HEK293 (cell line): ENCODE measurements at regions not wholly inside any gene's neighbourhood (a gene's known extent, or its start where the extent isn't known, plus 50 kb on each side); places are given as distances from the start of the nearest gene placed in this dataset.

ENCODE experiments used
- CTCF ChIA-PET: fragments of 350-600 bp; formaldehyde crosslinking; extraction: SDS; loops from one replicate; lab custom pipeline; 2021; ENCODE audit warnings: antibody characterized with exemption; lab: Yijun Ruan, JAX
- POLR2A ChIA-PET: fragments of 300-600 bp; formaldehyde crosslinking; extraction: SDS; loops from one replicate; lab custom pipeline; 2020; ENCODE audit warnings: antibody characterized with exemption, inconsistent platforms; lab: Yijun Ruan, JAX
- H3K27ac ChIP-seq: fragments of 200-500 bp; sonication (Bioruptor generic); 2 replicates; pipeline ENCODE4 v1.5.1; 2014; ENCODE audit warnings: low read depth, low read length, control low read depth, inconsistent platforms; ENCODE audit errors: extremely low read depth
- H3K36me3 ChIP-seq, 2 experiments: fragments of 200-500 bp in 1 of 2; sonication (Bioruptor generic) in 1 of 2; 1 replicate in 1 of 2; 2 replicates in 1 of 2; pipeline ENCODE4 v1.5.1; 2014 to 2017; ENCODE audit warnings: inconsistent platforms in 2 of 2, low read length in 2 of 2; ENCODE audit not compliant: control insufficient read depth in 2 of 2, insufficient read depth in 1 of 2
- H3K4me1 ChIP-seq: fragments of 200-500 bp; sonication (Bioruptor generic); 2 replicates; pipeline ENCODE4 v1.5.1; 2014; ENCODE audit warnings: mild to moderate bottlenecking, low read length, inconsistent platforms; ENCODE audit not compliant: control insufficient read depth, insufficient read depth
- H3K4me3 ChIP-seq: 2 replicates; pipeline ENCODE4 v1.5.1; 2011; ENCODE audit warnings: low read depth, mild to moderate bottlenecking, control low read depth, low read length, moderate library complexity
- H3K9me3 ChIP-seq: fragments of 200-500 bp; sonication (Bioruptor generic); 2 replicates; pipeline ENCODE4 v1.5.1; 2014; ENCODE audit warnings: low read depth, low read length, inconsistent platforms; ENCODE audit not compliant: control insufficient read depth, insufficient read depth
- BCL11B ChIP-seq: fragments of 450-650 bp; formaldehyde crosslinking; IDR thresholded peaks from 2 replicates; pipeline ENCODE4 v1.5.1; 2016; ENCODE audit warnings: low read depth, missing biosample characterization, missing genetic modification characterization
- FEZF1 ChIP-seq: fragments of 450-650 bp; formaldehyde crosslinking; IDR thresholded peaks from 2 replicates; pipeline ENCODE4 v1.5.1; 2016; ENCODE audit warnings: missing biosample characterization, missing genetic modification characterization
- GFI1B ChIP-seq: fragments of 450-650 bp; formaldehyde crosslinking; IDR thresholded peaks from 2 replicates; pipeline ENCODE4 v1.5.1; 2016; ENCODE audit warnings: missing biosample characterization, missing genetic modification characterization
- IKZF3 ChIP-seq: fragments of 450-650 bp; IDR thresholded peaks from 2 replicates; pipeline ENCODE4 v1.5.0; 2018; ENCODE audit warnings: missing biosample characterization, mild to moderate bottlenecking, missing genetic modification characterization, moderate library complexity
- KLF8 ChIP-seq: fragments of 450-650 bp; formaldehyde crosslinking; IDR thresholded peaks from 2 replicates; pipeline ENCODE4 v1.5.1; 2016; ENCODE audit warnings: missing biosample characterization, missing genetic modification characterization
- OSR2 ChIP-seq: fragments of 450-650 bp; formaldehyde crosslinking; IDR thresholded peaks from 2 replicates; pipeline ENCODE4 v1.5.1; 2016; ENCODE audit warnings: missing biosample characterization, missing genetic modification characterization
- SCRT1 ChIP-seq: fragments of 450-650 bp; formaldehyde crosslinking; IDR thresholded peaks from 2 replicates; pipeline ENCODE4 v1.5.1; 2016; ENCODE audit warnings: missing biosample characterization, missing genetic modification characterization, borderline replicate concordance
- ZBTB48 ChIP-seq: fragments of 450-650 bp; formaldehyde crosslinking; IDR thresholded peaks from 2 replicates; pipeline ENCODE4 v1.5.1; 2016; ENCODE audit warnings: missing biosample characterization, missing genetic modification characterization
- ZEB2 ChIP-seq: fragments of 450-650 bp; formaldehyde crosslinking; IDR thresholded peaks from 2 replicates; pipeline ENCODE4 v1.5.1; 2016; ENCODE audit warnings: missing biosample characterization, missing genetic modification characterization
- ZFP69B ChIP-seq: fragments of 450-650 bp; formaldehyde crosslinking; IDR thresholded peaks from 2 replicates; pipeline ENCODE4 v1.5.1; 2016; ENCODE audit warnings: missing biosample characterization, missing genetic modification characterization
- ZNF16 ChIP-seq: fragments of 450-650 bp; formaldehyde crosslinking; IDR thresholded peaks from 2 replicates; pipeline ENCODE4 v1.5.1; 2016; ENCODE audit warnings: low read depth, missing biosample characterization, missing genetic modification characterization
- ZNF175 ChIP-seq: fragments of 450-650 bp; formaldehyde crosslinking; IDR thresholded peaks from 2 replicates; pipeline ENCODE4 v1.5.1; 2016; ENCODE audit warnings: missing biosample characterization, missing genetic modification characterization
- ZNF335 ChIP-seq: fragments of 450-650 bp; formaldehyde crosslinking; conservative IDR thresholded peaks from 2 replicates; pipeline ENCODE4 v1.5.1; 2016; ENCODE audit warnings: missing biosample characterization, missing genetic modification characterization
- ZNF354C ChIP-seq: fragments of 450-650 bp; formaldehyde crosslinking; IDR thresholded peaks from 2 replicates; pipeline ENCODE4 v1.5.1; 2016; ENCODE audit warnings: missing biosample characterization, missing genetic modification characterization, low read depth, borderline replicate concordance
- ZNF544 ChIP-seq: fragments of 450-650 bp; formaldehyde crosslinking; IDR thresholded peaks from 2 replicates; pipeline ENCODE4 v1.5.0; 2017; ENCODE audit warnings: missing biosample characterization, missing genetic modification characterization
- ZNF596 ChIP-seq: fragments of 450-650 bp; IDR thresholded peaks from 2 replicates; pipeline ENCODE4 v1.5.0; 2018; ENCODE audit warnings: missing biosample characterization, mild to moderate bottlenecking, missing genetic modification characterization, moderate library complexity
- ZNF707 ChIP-seq: fragments of 450-650 bp; formaldehyde crosslinking; IDR thresholded peaks from 2 replicates; pipeline ENCODE4 v1.5.1; 2016; ENCODE audit warnings: missing biosample characterization, missing genetic modification characterization
- ZNF76 ChIP-seq: fragments of 450-650 bp; formaldehyde crosslinking; IDR thresholded peaks from 2 replicates; pipeline ENCODE4; 2016; ENCODE audit warnings: low read depth, missing biosample characterization, missing genetic modification characterization, borderline replicate concordance
- ZNF768 ChIP-seq: fragments of 450-650 bp; formaldehyde crosslinking; IDR thresholded peaks from 2 replicates; pipeline ENCODE4 v1.5.1; 2018; ENCODE audit warnings: missing biosample characterization, mild to moderate bottlenecking, missing genetic modification characterization
- TF ChIP-seq, protein P1 (sequence below): fragments of 450-650 bp; formaldehyde crosslinking; IDR thresholded peaks from 2 replicates; pipeline ENCODE4 v1.5.1; 2016; ENCODE audit warnings: missing biosample characterization, missing genetic modification characterization
- TF ChIP-seq, protein P2 (sequence below): IDR thresholded peaks from 2 replicates; pipeline ENCODE4 v1.6.1; 2011; ENCODE audit warnings: mild to moderate bottlenecking, low read depth, low read length, borderline replicate concordance
- TF ChIP-seq, protein P3 (sequence below): fragments of 450-650 bp; formaldehyde crosslinking; IDR thresholded peaks from 2 replicates; pipeline ENCODE4 v1.5.1; 2016; ENCODE audit warnings: missing biosample characterization, missing genetic modification characterization
- TF ChIP-seq, protein P4 (sequence below): fragments of 450-650 bp; formaldehyde crosslinking; IDR thresholded peaks from 2 replicates; pipeline ENCODE4 v1.5.1; 2017; ENCODE audit warnings: missing biosample characterization, missing genetic modification characterization
- TF ChIP-seq, protein P5 (sequence below): fragments of 450-650 bp; formaldehyde crosslinking; IDR thresholded peaks from 2 replicates; pipeline ENCODE4 v1.5.1; 2016; ENCODE audit warnings: missing biosample characterization, missing genetic modification characterization

DNA sequence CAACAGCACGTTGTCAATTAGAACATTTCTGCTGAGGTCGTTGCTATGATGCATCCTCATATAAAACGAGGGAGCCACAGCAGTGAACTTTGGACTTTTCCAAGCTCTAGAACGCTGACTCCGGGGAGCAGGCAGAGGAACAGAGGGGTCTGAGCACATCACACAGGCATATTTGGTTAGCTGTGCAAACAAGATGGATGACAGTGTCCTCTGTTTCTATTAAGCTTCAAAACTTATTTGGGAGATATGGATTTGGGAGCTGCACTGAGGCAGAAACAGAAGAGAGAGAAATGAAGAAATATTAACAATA is 278.0 kb upstream of the TBL1XR1 start (continued):
- TF ChIP-seq ZNF707 (tag by site-specific recombination), result no peak
- TF ChIP-seq OSR2, result no peak
- TF ChIP-seq IKZF3 (tag by site-specific recombination), result no peak
- no peak for TF ChIP-seq ZEB2 (tag by site-specific recombination)

DNA sequence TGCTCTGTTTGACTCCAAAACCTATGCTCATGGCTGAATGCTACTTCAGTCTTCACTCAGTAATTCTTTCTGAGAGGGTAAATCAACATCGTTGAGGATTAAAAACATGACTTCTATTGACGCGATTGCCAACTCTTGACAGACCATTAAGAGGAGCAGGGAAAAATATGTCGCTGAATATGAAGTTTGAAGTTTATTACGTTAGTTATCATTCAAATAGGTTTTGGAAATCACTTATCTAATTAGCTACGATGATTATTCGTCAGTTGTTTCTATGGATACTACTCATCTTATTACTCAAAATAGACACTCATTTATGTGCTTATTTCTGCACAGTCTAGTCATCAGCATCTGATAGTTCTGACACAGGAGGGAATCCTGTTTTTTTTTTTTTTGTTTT is 279.2 kb upstream of the TBL1XR1 start:
- POLR2A ChIA-PET, result interaction anchor here (0.6 kb wide), 1 partner anchor 139 kb away, joined by 3 read pairs; no protein-coding TSS in a partner anchor
- CTCF ChIA-PET, result no interaction called here
- H3K27ac ChIP-seq, result no peak overlapping the region
- H3K4me1 ChIP-seq, result no peaks in the 10 kb centered on the region; the same call in 1 of the 2 replicates
- no peak for TF ChIP-seq ZNF335 (tag by site-specific recombination)
- TF ChIP-seq, protein P1, sequence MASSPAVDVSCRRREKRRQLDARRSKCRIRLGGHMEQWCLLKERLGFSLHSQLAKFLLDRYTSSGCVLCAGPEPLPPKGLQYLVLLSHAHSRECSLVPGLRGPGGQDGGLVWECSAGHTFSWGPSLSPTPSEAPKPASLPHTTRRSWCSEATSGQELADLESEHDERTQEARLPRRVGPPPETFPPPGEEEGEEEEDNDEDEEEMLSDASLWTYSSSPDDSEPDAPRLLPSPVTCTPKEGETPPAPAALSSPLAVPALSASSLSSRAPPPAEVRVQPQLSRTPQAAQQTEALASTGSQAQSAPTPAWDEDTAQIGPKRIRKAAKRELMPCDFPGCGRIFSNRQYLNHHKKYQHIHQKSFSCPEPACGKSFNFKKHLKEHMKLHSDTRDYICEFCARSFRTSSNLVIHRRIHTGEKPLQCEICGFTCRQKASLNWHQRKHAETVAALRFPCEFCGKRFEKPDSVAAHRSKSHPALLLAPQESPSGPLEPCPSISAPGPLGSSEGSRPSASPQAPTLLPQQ, result no peak
- no peaks in the 10 kb centered on the region for H3K9me3 ChIP-seq
- H3K4me3 ChIP-seq, result no peak overlapping the region
- no peaks in the 10 kb centered on the region for H3K36me3 ChIP-seq

DNA sequence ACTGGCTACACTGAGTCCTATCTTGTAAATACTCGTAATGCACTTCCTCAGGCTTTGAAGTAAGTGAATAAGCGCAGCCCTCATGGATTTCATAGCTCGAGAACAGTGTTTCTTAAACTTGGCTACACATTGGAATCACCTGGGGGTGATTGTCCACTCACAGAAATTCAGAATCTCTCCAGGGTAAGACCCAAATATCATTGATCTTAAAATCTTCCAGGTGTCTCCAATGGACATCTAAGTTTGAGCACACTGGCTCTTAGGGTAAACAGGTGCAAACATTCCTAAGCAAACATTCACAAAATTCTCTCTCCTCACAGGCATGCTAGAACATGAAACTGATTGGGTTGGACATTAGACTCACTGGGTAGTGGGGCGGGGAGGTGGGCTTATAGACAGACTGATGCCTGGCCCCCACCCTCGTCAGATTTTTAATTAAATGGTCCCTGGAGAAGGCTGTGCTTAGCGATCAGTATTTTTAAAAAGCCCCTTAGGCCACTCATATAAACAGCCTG is 279.7 kb upstream of the TBL1XR1 start:
- TF ChIP-seq, protein P2, sequence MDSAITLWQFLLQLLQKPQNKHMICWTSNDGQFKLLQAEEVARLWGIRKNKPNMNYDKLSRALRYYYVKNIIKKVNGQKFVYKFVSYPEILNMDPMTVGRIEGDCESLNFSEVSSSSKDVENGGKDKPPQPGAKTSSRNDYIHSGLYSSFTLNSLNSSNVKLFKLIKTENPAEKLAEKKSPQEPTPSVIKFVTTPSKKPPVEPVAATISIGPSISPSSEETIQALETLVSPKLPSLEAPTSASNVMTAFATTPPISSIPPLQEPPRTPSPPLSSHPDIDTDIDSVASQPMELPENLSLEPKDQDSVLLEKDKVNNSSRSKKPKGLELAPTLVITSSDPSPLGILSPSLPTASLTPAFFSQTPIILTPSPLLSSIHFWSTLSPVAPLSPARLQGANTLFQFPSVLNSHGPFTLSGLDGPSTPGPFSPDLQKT, result no peak
- TF ChIP-seq ZNF354C (tag by site-specific recombination) (no peak), ZNF16 (tag by site-specific recombination) (no peak), SCRT1 (no peak), GFI1B (tag by site-specific recombination) (no peak), ZNF596 (tag by site-specific recombination) (no peak), KLF8 (tag by site-specific recombination) (no peak)
- POLR2A ChIA-PET, result no interaction called here
- CTCF ChIA-PET, result no interaction called here
- H3K4me3 ChIP-seq, result no peak overlapping the region
- H3K4me1 ChIP-seq, result no peaks in the 10 kb centered on the region; the same call in 1 of the 2 replicates
- no peak overlapping the region for H3K27ac ChIP-seq
- no peaks in the 10 kb centered on the region for H3K36me3 ChIP-seq
- H3K9me3 ChIP-seq, result no peaks in the 10 kb centered on the region

DNA sequence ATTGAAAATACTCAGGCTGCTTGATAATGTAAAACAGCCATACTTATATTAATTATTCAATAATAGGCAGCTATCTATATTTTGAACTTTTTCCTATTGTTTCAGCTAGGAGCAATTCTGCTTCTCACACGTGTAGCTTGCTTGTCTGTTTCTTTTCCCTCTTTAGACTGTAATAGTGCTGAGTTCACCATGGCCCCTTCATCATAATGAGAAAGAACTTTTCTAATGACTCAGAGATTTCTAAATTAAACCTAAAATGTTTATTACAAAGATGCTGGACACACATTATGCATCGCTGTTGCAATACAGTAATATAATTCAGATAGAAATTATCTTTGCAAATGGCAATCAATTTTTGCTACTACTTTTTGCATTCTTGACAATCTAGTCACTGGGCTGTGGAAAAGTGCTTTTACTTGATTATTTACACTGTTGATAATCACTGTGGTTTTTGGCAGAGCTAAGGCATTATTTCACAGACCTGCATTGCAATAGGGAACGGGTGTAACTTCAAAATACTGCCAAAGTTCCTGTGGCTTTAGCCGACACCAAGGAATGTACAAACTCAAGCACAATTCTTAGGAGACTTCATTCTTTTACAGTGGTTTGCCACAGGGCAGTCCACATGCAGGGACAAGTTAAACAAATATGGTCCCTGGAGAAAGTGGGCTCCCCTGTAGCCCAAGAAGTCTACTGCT is 281.0 kb upstream of the TBL1XR1 start:
- Histone ChIP-seq H3K9me3 (no peaks in the 10 kb centered on the region), H3K4me3 (no peak overlapping the region), H3K27ac (peak overlapping the region; percentile 56), H3K36me3 (no peaks in the 10 kb centered on the region), H3K4me1 (no peaks in the 10 kb centered on the region; the same call in 1 of the 2 replicates)
- ChIA-PET CTCF (interaction anchor here (0.6 kb wide), 1 partner anchor 105 kb away, joined by 5 read pairs; no protein-coding TSS in a partner anchor), POLR2A (no interaction called here)
- TF ChIP-seq, protein P3, sequence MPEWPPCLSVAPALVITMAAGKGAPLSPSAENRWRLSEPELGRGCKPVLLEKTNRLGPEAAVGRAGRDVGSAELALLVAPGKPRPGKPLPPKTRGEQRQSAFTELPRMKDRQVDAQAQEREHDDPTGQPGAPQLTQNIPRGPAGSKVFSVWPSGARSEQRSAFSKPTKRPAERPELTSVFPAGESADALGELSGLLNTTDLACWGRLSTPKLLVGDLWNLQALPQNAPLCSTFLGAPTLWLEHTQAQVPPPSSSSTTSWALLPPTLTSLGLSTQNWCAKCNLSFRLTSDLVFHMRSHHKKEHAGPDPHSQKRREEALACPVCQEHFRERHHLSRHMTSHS (tag by site-specific recombination), result no peak
- TF ChIP-seq ZNF175 (tag by site-specific recombination) (no peak), BCL11B (tag by site-specific recombination) (no peak), ZNF544 (no peak), ZNF76 (tag by site-specific recombination) (no peak), ZNF768 (tag by site-specific recombination) (no peak), ZBTB48 (tag by site-specific recombination) (0 out of 2 replicates have a peak, but pooled peaks have one; percentile 52), ZNF596 (tag by site-specific recombination) (no peak), ZFP69B (peak; percentile 86; the same call in 1 of the 2 replicates), GFI1B (tag by site-specific recombination) (no peak), FEZF1 (tag by site-specific recombination) (peak; percentile 62)
- TF ChIP-seq, protein P4, sequence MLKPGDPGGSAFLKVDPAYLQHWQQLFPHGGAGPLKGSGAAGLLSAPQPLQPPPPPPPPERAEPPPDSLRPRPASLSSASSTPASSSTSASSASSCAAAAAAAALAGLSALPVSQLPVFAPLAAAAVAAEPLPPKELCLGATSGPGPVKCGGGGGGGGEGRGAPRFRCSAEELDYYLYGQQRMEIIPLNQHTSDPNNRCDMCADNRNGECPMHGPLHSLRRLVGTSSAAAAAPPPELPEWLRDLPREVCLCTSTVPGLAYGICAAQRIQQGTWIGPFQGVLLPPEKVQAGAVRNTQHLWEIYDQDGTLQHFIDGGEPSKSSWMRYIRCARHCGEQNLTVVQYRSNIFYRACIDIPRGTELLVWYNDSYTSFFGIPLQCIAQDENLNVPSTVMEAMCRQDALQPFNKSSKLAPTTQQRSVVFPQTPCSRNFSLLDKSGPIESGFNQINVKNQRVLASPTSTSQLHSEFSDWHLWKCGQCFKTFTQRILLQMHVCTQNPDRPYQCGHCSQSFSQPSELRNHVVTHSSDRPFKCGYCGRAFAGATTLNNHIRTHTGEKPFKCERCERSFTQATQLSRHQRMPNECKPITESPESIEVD (tag by site-specific recombination), result peak; percentile 90
- TF ChIP-seq, protein P5, sequence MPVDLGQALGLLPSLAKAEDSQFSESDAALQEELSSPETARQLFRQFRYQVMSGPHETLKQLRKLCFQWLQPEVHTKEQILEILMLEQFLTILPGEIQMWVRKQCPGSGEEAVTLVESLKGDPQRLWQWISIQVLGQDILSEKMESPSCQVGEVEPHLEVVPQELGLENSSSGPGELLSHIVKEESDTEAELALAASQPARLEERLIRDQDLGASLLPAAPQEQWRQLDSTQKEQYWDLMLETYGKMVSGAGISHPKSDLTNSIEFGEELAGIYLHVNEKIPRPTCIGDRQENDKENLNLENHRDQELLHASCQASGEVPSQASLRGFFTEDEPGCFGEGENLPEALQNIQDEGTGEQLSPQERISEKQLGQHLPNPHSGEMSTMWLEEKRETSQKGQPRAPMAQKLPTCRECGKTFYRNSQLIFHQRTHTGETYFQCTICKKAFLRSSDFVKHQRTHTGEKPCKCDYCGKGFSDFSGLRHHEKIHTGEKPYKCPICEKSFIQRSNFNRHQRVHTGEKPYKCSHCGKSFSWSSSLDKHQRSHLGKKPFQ, result no peak
